HG03039 (cell line): ENCODE measurements at regions not wholly inside any gene's neighbourhood (a gene's known extent, or its start where the extent isn't known, plus 50 kb on each side); places are given as distances from the start of the nearest gene placed in this dataset.

Source experiments
- ATAC-seq: cut with Tn5 transposase; IDR thresholded peaks from one replicate; pipeline ENCODE4 v1.9.1; 2021; ENCODE audit warnings: mild to moderate bottlenecking, moderate library complexity; ENCODE audit not compliant: unreplicated experiment

GRCh38 chr4:35246493-35246892 is 997.8 kb downstream of the ARAP2 start:
- no peak for ATAC-seq

- no peak for ATAC-seq
Observed at GRCh38 chr4:35247047-35247446, 997.3 kb downstream of the ARAP2 start.

GRCh38 chr4:35250331-35250730 is 994.0 kb downstream of the ARAP2 start:
- no peak for ATAC-seq

GRCh38 chr4:35250761-35251160 is 993.6 kb downstream of the ARAP2 start:
- ATAC-seq: no peak

GRCh38 chr4:35252071-35252470 is 992.2 kb downstream of the ARAP2 start:
- ATAC-seq: no peak

GRCh38 chr4:35252866-35253265 is 991.4 kb downstream of the ARAP2 start:
- no peak for ATAC-seq

- no peak for ATAC-seq
Observed at GRCh38 chr4:35253331-35253730, 991.0 kb downstream of the ARAP2 start.

- ATAC-seq: no peak
Observed at GRCh38 chr4:35286434-35286833, 957.9 kb downstream of the ARAP2 start.

GRCh38 chr4:35300996-35301774 is 943.1 kb downstream of the ARAP2 start:
- no peak for ATAC-seq

GRCh38 chr4:35315419-35315818 is 928.9 kb downstream of the ARAP2 start:
- no peak for ATAC-seq

- no peak for ATAC-seq
Observed at GRCh38 chr4:35325908-35326453, 918.3 kb downstream of the ARAP2 start.

- ATAC-seq: no peak
Observed at GRCh38 chr4:35342833-35343232, 901.5 kb downstream of the ARAP2 start.

- no peak for ATAC-seq
Observed at GRCh38 chr4:35347276-35347675, 897.0 kb downstream of the ARAP2 start.

GRCh38 chr4:35358001-35358584 is 886.2 kb downstream of the ARAP2 start:
- no peak for ATAC-seq

GRCh38 chr4:35364321-35364870 is 879.9 kb downstream of the ARAP2 start:
- ATAC-seq: no peak

- ATAC-seq: no peak
Observed at GRCh38 chr4:35365186-35365585, 879.1 kb downstream of the ARAP2 start.

GRCh38 chr4:35399912-35400311 is 844.4 kb downstream of the ARAP2 start:
- no peak for ATAC-seq

- no peak for ATAC-seq
Observed at GRCh38 chr4:35423104-35423503, 821.2 kb downstream of the ARAP2 start.

- no peak for ATAC-seq
Observed at GRCh38 chr4:35447474-35447873, 796.8 kb downstream of the ARAP2 start.

GRCh38 chr4:35459045-35459444 is 785.3 kb downstream of the ARAP2 start:
- ATAC-seq: no peak

GRCh38 chr4:35461931-35462659 is 782.2 kb downstream of the ARAP2 start:
- ATAC-seq: no peak
